Transverse colon (tissue), 4 donors: ENCODE measurements at regions not wholly inside any gene's neighbourhood (a gene's known extent, or its start where the extent isn't known, plus 50 kb on each side); places are given as distances from the start of the nearest gene placed in this dataset.

Experiments
- DNase-seq: peaks from one replicate; pipeline ENCODE4 v3.0.0-alpha.2; 2019
- H3K27ac ChIP-seq, 4 donors: fragments of 200-600 bp; sonication (generic); 2 replicates each; pipeline ENCODE4 v1.5.1; 2016 to 2018; ENCODE audit warnings: inconsistent platforms in 4 of 4
- H3K27me3 ChIP-seq: fragments of 200-600 bp; sonication (generic); 2 replicates; pipeline ENCODE4 v1.5.1; 2017; ENCODE audit warnings: inconsistent platforms
- H3K36me3 ChIP-seq, 4 donors: fragments of 200-600 bp; sonication (generic); 2 replicates each; pipeline ENCODE4 v1.5.1; 2017 to 2019; ENCODE audit warnings: inconsistent platforms in 4 of 4
- H3K4me1 ChIP-seq, 4 donors: fragments of 200-600 bp; sonication (generic); 2 replicates each; pipeline ENCODE4 v1.5.1; 2017 to 2020; ENCODE audit warnings: inconsistent platforms in 4 of 4
- H3K4me3 ChIP-seq, 4 donors: fragments of 200-600 bp; sonication (generic); 1 replicate in 1 of 4; 2 replicates in 3 of 4; pipeline versions ENCODE4 v1.5.1 to v1.6.1; 2017 to 2019; ENCODE audit warnings: inconsistent platforms in 4 of 4
- H3K9me3 ChIP-seq, 2 donors: fragments of 200-600 bp; sonication (generic); 2 replicates each; pipeline ENCODE4 v1.5.1; 2017 to 2019; ENCODE audit warnings: inconsistent platforms in 2 of 2
- CTCF ChIP-seq, 5 experiments: fragments of 200-600 bp in 3 of 5; fragments of 450-650 bp in 2 of 5; sonication (generic) in 3 of 5; IDR thresholded peaks; 1 replicate in 2 of 5; 2 replicates in 3 of 5; pipeline ENCODE4 v1.5.1; 2016 to 2017; ENCODE audit warnings: antibody characterized with exemption in 5 of 5, inconsistent platforms in 3 of 5, mild to moderate bottlenecking in 2 of 5, moderate library complexity in 1 of 5
- EP300 ChIP-seq: sonication (generic); formaldehyde crosslinking; IDR thresholded peaks from one replicate; pipeline ENCODE4 v1.6.1; 2017; ENCODE audit warnings: antibody characterized with exemption, low read depth
- POLR2A ChIP-seq: fragments of 450-650 bp; IDR thresholded peaks from one replicate; pipeline ENCODE4 v1.6.1; 2016; ENCODE audit warnings: antibody characterized with exemption, mild to moderate bottlenecking, moderate library complexity
- POLR2AphosphoS5 ChIP-seq, 3 donors: sonication (generic); formaldehyde crosslinking; IDR thresholded peaks; one replicate each; pipeline ENCODE4 v1.6.1; 2016; ENCODE audit warnings: antibody characterized with exemption in 3 of 3
- WGBS, 2 donors: methylation state at CpG; one replicate each; pipeline ENCODE4 v1.1.5; 2018; ENCODE audit warnings: low coverage in 1 of 2; 5-methylcytosine and 5-hydroxymethylcytosine counted together
- in situ Hi-C, 4 donors: fragments of 200-750 bp; cut with MboI; loops; one replicate each; pipeline versions ENCODE4 v1.15.0 to v1.15.1; 2017; ENCODE audit warnings: low sequenced_read_pairs in 3 of 4, low pct_ligation_motif_present in 1 of 4, low pct_unique_long_range_greater_than_20kb in 1 of 4
- intact Hi-C: fragments of 100-400 bp; cut with DNase I; formaldehyde crosslinking; loops from one replicate; pipeline ENCODE4 v1.15.1; 2023; ENCODE audit warnings: low total_unique reads

GRCh38 chr2:126446106-126446695, 209.8 kb upstream of the GYPC start:
- Histone ChIP-seq H3K27me3 (no peaks in the 10 kb centered on the region), H3K27ac (no peak overlapping the region), H3K4me1 (no peaks in the 10 kb centered on the region), H3K4me3 (no peak overlapping the region), H3K9me3 (no peaks in the 10 kb centered on the region), H3K36me3 (no peaks in the 10 kb centered on the region)
- WGBS, 2 donors = 69 to 88% methylated on average over 3 of the region's 3 CpGs
- no peak for DNase-seq
- in situ Hi-C loops = no loop called here
- intact Hi-C loops = no loop called here
- TF ChIP-seq CTCF (IDR thresholded peaks at IDR 0.05) (no peak), EP300 (no peak), POLR2AphosphoS5 (IDR thresholded peaks at IDR 0.05) (no peak), POLR2A (no peak)

GRCh38 chr2:126448611-126449010, 207.3 kb upstream of the GYPC start:
- Histone ChIP-seq H3K4me1 (no peaks in the 10 kb centered on the region), H3K27me3 (no peaks in the 10 kb centered on the region), H3K4me3 (no peak overlapping the region), H3K9me3 (no peaks in the 10 kb centered on the region), H3K36me3 (no peaks in the 10 kb centered on the region), H3K27ac (no peak overlapping the region)
- in situ Hi-C loops (no loop called here), intact Hi-C loops (no loop called here)
- no peak for TF ChIP-seq EP300
- no peak for TF ChIP-seq POLR2AphosphoS5 (IDR thresholded peaks at IDR 0.05)
- no peak for TF ChIP-seq POLR2A
- TF ChIP-seq CTCF (IDR thresholded peaks at IDR 0.05) = no peak
- 12 to 31% methylated on average over 5 of the region's 5 CpGs for WGBS, 2 donors
- DNase-seq = no peak

GRCh38 chr2:126449677-126450076, 206.3 kb upstream of the GYPC start:
- in situ Hi-C loops (no loop called here), intact Hi-C loops (no loop called here)
- no peak overlapping the region for H3K4me3 ChIP-seq
- DNase-seq = no peak
- H3K27me3 ChIP-seq = no peaks in the 10 kb centered on the region
- H3K27ac ChIP-seq = no peak overlapping the region
- TF ChIP-seq CTCF (IDR thresholded peaks at IDR 0.05) (no peak), POLR2A (no peak), EP300 (no peak), POLR2AphosphoS5 (IDR thresholded peaks at IDR 0.05) (no peak)
- no peaks in the 10 kb centered on the region for H3K36me3 ChIP-seq
- no peaks in the 10 kb centered on the region for H3K4me1 ChIP-seq
- H3K9me3 ChIP-seq = no peaks in the 10 kb centered on the region
- WGBS, 2 donors = 63 to 100% methylated on average over 1 to 2 of the region's 2 CpGs

GRCh38 chr2:126463892-126464674, 191.9 kb upstream of the GYPC start:
- H3K27ac ChIP-seq = no peak overlapping the region
- in situ Hi-C loops (no loop called here), intact Hi-C loops (no loop called here)
- H3K36me3 ChIP-seq = no peaks in the 10 kb centered on the region
- H3K27me3 ChIP-seq = no peaks in the 10 kb centered on the region
- H3K9me3 ChIP-seq = no peaks in the 10 kb centered on the region
- H3K4me1 ChIP-seq = no peaks in the 10 kb centered on the region
- H3K4me3 ChIP-seq = no peak overlapping the region
- TF ChIP-seq POLR2AphosphoS5 (IDR thresholded peaks at IDR 0.05) (no peak), POLR2A (no peak), EP300 (no peak), CTCF (IDR thresholded peaks at IDR 0.05) (no peak)
- 67 to 79% methylated on average over 8 of the region's 8 CpGs for WGBS, 2 donors
- no peak for DNase-seq
